ENCODE measurements at regions not wholly inside any gene's neighbourhood (a gene's known extent, or its start where the extent isn't known, plus 50 kb on each side); places are given as distances from the start of the nearest gene placed in this dataset.
"Not testable (repeated sequence)": the region's sequence is repeated elsewhere in the genome, so short reads cannot be mapped to it uniquely, and the experiment has no call there.

DNA sequence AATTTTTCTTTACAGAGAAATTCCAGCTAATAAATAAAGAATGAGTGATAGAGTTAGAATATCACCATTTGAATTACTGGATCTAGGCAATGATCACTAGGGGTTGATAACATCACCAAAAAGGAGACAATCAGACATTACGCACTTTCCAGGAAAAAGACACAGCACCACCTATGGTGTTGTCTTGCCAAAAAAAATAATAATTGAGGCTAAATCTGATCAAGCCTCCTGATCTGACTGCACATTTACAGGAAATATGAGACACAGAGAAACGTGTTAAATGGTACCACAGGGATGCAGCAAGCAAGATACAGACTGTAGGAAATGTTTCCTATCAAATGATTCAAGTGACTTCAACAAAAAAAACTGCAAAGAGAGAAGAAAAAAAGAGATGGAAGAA is 92.8 kb downstream of the EOMES start:
- DNase-seq: no peak

GRCh38 chr3:27628026-27628750 is 93.9 kb downstream of the EOMES start:
- DNase-seq: peak in 1 of 2 experiments; percentile 57

DNA sequence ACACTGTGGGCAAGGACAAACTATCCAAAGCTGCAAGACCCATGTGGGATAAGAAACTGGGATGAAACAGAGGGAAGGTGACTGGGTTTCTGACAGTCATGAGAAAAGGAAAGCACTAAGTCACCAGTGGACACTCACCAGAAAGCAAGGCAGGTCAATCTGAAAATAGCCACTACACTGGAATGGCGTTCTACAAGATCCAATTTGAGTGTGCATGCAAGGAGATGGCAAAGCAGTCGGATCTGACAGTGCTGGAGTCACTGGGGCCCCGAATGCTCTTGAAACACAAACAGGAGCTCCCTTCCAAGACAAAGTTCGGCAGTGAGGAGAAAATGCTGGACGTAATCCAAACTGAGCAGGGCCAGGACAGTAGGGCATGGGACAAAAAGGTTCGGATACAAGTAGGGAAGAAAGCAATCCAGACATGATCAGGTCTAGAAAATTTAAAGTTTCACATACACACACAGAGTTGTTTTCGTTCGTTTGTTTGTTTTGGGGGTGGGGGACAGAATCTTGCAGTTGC is 95.5 kb downstream of the EOMES start:
- DNase-seq: no peak

DNA sequence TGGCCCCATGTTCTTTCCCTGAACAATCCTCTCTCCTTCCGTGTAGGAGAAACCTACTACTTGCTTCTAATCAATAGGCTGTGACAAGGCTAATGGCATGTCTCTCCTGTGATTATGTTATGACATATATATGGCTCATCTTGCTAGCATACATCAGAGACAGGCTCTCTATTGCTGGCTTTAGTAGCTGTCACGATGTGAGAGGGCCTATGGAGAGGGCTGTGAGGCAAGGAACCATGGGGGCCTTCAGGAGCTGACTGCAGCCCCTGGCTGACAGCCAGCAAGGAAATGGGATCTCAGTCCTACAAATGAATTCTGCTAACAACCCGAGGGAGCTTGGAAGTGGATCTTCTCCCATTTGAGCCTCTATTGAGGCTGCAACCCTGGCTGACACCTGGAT is 96.3 kb downstream of the EOMES start:
- DNase-seq: no peak

- no peak for DNase-seq
These were observed 98.9 kb downstream of the EOMES start for GRCh38 chr3:27623085-27623753.

DNA sequence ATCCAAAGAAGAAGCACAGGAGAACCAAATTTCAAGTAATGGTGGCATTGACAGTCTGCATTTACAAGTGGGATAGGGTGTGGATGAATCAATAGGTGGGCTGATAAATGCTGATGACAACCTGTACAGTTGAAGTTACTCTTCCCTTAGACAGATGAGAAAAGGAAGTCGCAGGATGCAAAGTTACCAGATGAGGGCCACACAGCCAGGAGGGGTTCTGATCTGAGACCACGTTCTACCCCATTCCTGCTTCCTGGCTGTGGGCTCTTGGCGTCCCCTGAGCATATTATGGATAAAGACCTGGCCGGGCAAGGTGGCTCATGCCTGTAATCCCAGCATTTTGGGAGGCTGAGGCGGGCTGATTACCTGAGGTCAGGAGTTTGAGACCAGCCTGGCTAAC is 104.6 kb downstream of the EOMES start:
- DNase-seq: no peak

DNA sequence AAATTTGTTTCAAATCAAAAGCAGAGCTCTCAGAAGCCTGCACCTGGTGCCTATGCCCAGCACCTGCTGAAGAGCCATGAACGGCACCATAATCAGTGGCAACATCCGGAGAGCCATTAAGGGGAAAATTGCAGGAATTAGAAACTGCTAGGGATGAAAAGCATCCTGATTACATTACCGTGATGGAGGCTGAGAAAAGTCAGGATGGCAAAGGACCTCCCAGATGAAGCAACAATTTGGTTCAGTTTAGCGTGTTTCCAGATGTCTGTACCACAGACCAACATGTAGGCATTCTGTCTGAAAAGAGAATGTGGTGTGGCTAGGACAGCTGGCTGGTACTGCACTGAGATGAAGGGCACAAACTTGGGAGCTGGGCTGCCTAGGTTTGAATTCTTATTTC is 106.1 kb downstream of the EOMES start:
- peak in 1 of 2 experiments; percentile 7 for DNase-seq

DNA sequence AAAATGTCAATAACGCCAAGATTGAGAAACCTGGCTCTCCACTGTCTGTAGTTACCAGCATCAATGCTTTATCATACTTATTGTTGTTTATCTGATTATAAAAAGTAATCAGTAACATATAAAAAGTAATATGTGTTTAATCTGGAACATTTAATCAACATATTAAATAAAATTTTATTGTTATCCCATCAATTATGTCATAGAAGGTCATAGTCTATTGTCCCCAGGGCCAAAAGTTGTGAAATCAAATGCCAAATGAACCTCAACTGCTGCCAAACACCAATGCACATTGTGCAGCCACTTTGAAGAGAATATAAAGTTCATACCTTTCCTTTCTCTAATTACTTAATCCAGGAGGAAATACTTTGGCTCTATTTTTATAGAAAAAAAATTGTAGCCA is 106.6 kb downstream of the EOMES start:
- no peak for DNase-seq

- no peak for DNase-seq
These were observed 107.5 kb downstream of the EOMES start for GRCh38 chr3:27614592-27614991.

DNA sequence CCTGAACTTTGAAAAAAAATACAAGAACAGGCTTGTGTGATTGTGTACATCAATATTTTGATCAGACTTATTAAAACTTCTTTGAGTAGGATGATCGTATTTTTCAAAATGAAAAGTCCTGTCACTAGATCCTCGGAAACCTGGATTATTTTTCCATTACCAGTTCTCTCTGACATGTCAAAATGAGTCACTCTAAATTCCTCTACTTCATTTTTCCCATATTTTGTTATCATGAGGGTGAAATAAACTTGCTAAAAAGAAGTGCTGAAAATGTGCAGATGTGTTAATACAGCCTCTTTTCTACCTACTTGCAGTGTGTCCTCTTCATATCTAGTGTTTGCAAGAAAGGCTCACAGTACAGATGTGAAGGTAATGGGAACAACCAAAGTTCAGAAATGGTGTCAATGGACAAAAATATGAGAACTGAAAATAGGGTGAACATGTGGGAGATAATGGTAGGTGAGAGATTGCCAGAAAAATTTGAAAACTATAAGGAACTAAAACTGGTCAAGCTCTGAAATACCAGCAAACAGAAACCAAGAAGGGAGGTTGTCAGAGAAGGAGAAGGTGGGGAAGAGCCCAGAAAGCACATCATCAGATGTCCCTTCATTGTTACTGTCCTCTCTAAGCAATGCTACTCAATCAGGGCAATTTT is 108.2 kb downstream of the EOMES start:
- DNase-seq: no peak

- DNase-seq: no peak
These were observed 111.2 kb downstream of the EOMES start for GRCh38 chr3:27610800-27611525.

GRCh38 chr3:27607370-27607769 is 114.8 kb downstream of the EOMES start:
- DNase-seq: no peak

DNA sequence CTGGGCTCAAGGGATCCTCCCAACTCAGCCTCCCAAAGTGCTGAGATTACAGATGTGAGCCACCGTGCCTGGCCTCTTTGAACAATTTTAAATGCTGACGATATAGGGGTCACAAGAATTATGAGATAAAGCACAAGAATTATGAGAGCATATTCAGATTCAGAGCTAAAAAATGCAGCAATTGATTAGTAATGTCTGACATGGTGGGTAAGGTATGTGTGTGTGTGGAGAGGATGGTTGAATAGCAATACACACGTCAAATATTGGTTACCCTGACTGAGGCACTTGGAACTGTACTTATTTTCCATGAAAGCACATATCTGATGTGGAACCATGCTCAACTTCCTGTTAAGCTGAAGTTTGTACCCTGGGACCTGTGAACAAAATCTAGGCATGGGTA is 115.6 kb downstream of the EOMES start:
- no peak for DNase-seq

DNA sequence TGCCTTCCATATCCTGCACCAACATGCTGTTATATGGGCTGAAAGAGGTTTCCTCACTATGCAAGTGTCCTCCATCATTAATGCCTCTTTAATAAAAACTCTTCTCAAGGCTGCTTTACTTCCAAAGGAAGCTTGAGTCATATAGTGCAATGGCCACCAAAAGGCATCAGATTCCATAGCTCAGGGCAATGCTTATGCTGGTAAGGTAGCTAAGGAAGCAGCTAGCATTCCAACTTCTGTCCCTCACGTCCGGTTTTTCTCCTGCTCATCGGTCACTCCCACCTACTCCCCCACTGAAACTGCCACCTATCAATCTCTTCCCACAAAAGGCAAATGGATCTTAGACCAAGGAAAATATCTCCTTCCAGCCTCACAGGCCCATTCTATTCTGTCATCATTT is 117.1 kb upstream of the SLC4A7 start:
- DNase-seq: not testable (repeated sequence)

GRCh38 chr3:27599741-27600140 is 115.6 kb upstream of the SLC4A7 start:
- DNase-seq: not testable (repeated sequence)

DNA sequence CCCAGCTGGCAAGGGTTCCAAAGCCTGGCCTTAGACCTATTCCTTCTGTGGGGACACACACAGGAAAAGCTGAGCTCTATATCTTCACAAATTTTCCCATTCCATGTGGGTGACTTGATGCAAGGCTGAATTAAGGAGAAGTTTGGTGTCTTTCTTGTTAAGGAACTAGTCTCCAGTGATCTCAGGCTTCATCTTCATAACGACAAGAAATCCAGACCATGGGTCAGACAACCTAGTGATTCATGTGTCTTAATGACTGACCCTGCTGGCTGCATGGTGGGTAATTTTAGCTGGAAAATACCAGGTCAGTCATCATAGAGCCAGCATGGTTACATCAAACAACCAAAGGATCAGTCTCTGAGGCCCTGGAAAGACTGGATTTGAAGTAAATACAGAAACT is 112.7 kb upstream of the SLC4A7 start:
- DNase-seq: no peak

DNA sequence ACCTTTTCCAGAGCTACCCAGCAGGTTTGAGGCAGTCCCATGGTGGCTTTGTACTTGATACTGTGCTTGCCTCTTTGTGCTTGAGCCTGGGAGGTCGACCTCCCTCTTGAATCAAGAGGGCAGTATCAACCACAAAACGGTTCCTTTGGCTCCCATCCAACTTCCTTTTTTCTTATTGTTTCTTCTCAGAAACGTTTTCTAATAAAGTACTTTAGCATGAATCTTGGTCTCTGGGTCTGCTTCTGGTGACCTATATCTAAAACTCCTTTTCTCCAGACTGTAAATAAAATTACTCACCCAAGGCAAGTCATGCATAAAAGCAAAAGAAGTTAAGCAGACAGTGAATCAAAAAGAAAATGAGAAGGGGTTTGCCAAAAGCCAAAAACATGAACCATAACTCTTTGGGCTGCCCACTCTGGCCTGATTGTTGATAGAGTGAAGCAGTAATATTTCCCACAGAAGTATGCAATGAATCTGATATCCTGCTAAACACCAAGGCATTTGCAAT is 112.2 kb upstream of the SLC4A7 start:
- no peak for DNase-seq

DNA sequence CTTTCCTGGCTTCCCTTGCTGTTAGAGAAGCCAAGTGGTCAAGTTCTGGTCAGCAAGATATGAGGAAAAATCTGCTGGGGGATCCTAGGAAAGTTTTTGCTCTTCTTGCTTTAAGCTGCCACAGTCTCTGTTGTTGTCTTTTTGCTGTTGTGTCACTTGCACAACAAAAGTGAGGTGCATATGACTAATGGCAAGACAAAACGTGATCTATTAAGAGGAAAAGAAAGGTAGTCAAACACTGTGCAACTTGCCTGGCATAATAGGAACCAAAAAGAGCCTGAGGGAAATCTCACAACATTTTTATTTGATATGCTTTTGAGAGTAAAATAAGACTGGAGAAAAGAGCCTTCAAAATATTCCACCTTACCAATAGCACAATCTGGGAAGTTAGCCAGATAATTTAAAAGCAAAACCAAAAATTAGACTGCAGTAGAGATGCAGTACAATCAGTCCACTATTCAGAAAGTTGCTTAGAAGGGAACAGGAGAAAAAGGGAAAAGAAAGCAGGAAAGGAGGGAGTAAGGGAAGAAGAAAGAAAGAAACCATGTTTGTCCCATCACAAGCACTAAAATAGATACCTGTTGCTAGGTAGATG is 110.0 kb upstream of the SLC4A7 start:
- no peak for DNase-seq

GRCh38 chr3:27593173-27593572 is 109.0 kb upstream of the SLC4A7 start:
- DNase-seq: no peak

- DNase-seq: no peak
These were observed 107.4 kb upstream of the SLC4A7 start for GRCh38 chr3:27591312-27592210.

Data from NCI-H1930 (cell line).